HK-2 (cell line): ENCODE measurements at regions not wholly inside any gene's neighbourhood (a gene's known extent, or its start where the extent isn't known, plus 50 kb on each side); places are given as distances from the start of the nearest gene placed in this dataset.
"Not testable (repeated sequence)": the region's sequence is repeated elsewhere in the genome, so short reads cannot be mapped to it uniquely, and the experiment has no call there.

ENCODE experiments used
- DNase-seq: peaks from one replicate; pipeline ENCODE4 v3.0.0-alpha.2; 2018; ENCODE audit not compliant: unreplicated experiment

GRCh38 chr20:22070610-22071058 lies 365.2 kb downstream of the PAX1 start:
- DNase-seq = no peak

- no peak for DNase-seq
Observed at GRCh38 chr20:22063753-22064152, 358.3 kb downstream of the PAX1 start.

GRCh38 chr20:22062874-22063273 lies 357.4 kb downstream of the PAX1 start:
- DNase-seq = no peak

GRCh38 chr20:22060610-22061009 lies 355.1 kb downstream of the PAX1 start:
- no peak for DNase-seq

GRCh38 chr20:22058746-22059145 lies 353.3 kb downstream of the PAX1 start:
- no peak for DNase-seq

GRCh38 chr20:22055981-22056380 lies 350.5 kb downstream of the PAX1 start:
- DNase-seq = no peak

- no peak for DNase-seq
Observed at GRCh38 chr20:22052025-22052650, 346.7 kb downstream of the PAX1 start.

- DNase-seq = not testable (repeated sequence)
Observed at GRCh38 chr20:22045956-22046507, 340.6 kb downstream of the PAX1 start.

- DNase-seq = no peak
Observed at GRCh38 chr20:22027423-22027822, 322.0 kb downstream of the PAX1 start.

GRCh38 chr20:22020201-22020600 lies 314.7 kb downstream of the PAX1 start:
- no peak for DNase-seq

- DNase-seq = no peak
Observed at GRCh38 chr20:22008456-22008855, 303.0 kb downstream of the PAX1 start.

GRCh38 chr20:22006306-22006705 lies 300.8 kb downstream of the PAX1 start:
- DNase-seq = no peak

GRCh38 chr20:22005535-22005934 lies 300.1 kb downstream of the PAX1 start:
- no peak for DNase-seq

GRCh38 chr20:22004946-22005345 lies 299.5 kb downstream of the PAX1 start:
- DNase-seq = no peak

GRCh38 chr20:22003680-22004079 lies 298.2 kb downstream of the PAX1 start:
- no peak for DNase-seq

GRCh38 chr20:22001886-22002285 lies 296.4 kb downstream of the PAX1 start:
- DNase-seq = no peak

GRCh38 chr20:21995461-21995860 lies 290.0 kb downstream of the PAX1 start:
- no peak for DNase-seq

- no peak for DNase-seq
Observed at GRCh38 chr20:21994203-21994602, 288.7 kb downstream of the PAX1 start.

- DNase-seq = no peak
Observed at GRCh38 chr20:21982559-21982958, 277.1 kb downstream of the PAX1 start.

GRCh38 chr20:21981597-21982344 lies 276.3 kb downstream of the PAX1 start:
- DNase-seq = no peak

GRCh38 chr20:21981179-21981578 lies 275.7 kb downstream of the PAX1 start:
- no peak for DNase-seq

- no peak for DNase-seq
Observed at GRCh38 chr20:21971436-21971835, 266.0 kb downstream of the PAX1 start.

GRCh38 chr20:21968486-21968885 lies 263.0 kb downstream of the PAX1 start:
- no peak for DNase-seq
